Retinal pigment epithelial cell (primary cell): ENCODE measurements at regions not wholly inside any gene's neighbourhood (a gene's known extent, or its start where the extent isn't known, plus 50 kb on each side); places are given as distances from the start of the nearest gene placed in this dataset.
A peak's percentile ranks its signal among the peaks of the same experiment; 100 is the strongest.

Experiments
- DNase-seq: peaks from one replicate; pipeline ENCODE4 v3.0.0-alpha.2; 2010; ENCODE audit warnings: low read depth
- H3K4me3 ChIP-seq: 2 replicates; pipeline ENCODE4 v1.5.1; 2011; ENCODE audit warnings: mild to moderate bottlenecking, low read length, control low read depth, moderate library complexity
- CTCF ChIP-seq: conservative IDR thresholded peaks from 2 replicates; pipeline ENCODE4 v1.5.1; 2011; ENCODE audit warnings: low read depth, low read length, control low read depth, inconsistent platforms

GRCh38 chr3:90092994-90093393 is 985.6 kb downstream of the EPHA3 start:
- no peak for DNase-seq
- TF ChIP-seq CTCF = peak; percentile 63
- H3K4me3 ChIP-seq = no peak overlapping the region

- no peak for DNase-seq
- TF ChIP-seq CTCF = no peak
These were observed 988.4 kb downstream of the EPHA3 start for GRCh38 chr3:90095811-90096210.

GRCh38 chr3:90099493-90099892 is 992.1 kb downstream of the EPHA3 start:
- DNase-seq = no peak
- TF ChIP-seq CTCF = no peak
- H3K4me3 ChIP-seq = no peak overlapping the region

More at GRCh38 chr3:90095811-90096210, 988.4 kb downstream of the EPHA3 start:
- H3K4me3 ChIP-seq = no peak overlapping the region

- no peak for TF ChIP-seq CTCF
- H3K4me3 ChIP-seq = no peak overlapping the region
- DNase-seq = no peak
These were observed 994.7 kb downstream of the EPHA3 start for GRCh38 chr3:90102146-90102545.

- no peak for DNase-seq
- no peak overlapping the region for H3K4me3 ChIP-seq
- no peak for TF ChIP-seq CTCF
These were observed 1013.9 kb downstream of the EPHA3 start for GRCh38 chr3:90121326-90121725.

GRCh38 chr3:90128391-90128790 is 1021.0 kb downstream of the EPHA3 start:
- no peak for TF ChIP-seq CTCF
- DNase-seq = no peak
- no peak overlapping the region for H3K4me3 ChIP-seq

GRCh38 chr3:90129730-90130129 is 1022.3 kb downstream of the EPHA3 start:
- H3K4me3 ChIP-seq = no peak overlapping the region
- TF ChIP-seq CTCF = no peak
- no peak for DNase-seq
